ENCODE measurements at regions not wholly inside any gene's neighbourhood (a gene's known extent, or its start where the extent isn't known, plus 50 kb on each side); places are given as distances from the start of the nearest gene placed in this dataset.

DNA sequence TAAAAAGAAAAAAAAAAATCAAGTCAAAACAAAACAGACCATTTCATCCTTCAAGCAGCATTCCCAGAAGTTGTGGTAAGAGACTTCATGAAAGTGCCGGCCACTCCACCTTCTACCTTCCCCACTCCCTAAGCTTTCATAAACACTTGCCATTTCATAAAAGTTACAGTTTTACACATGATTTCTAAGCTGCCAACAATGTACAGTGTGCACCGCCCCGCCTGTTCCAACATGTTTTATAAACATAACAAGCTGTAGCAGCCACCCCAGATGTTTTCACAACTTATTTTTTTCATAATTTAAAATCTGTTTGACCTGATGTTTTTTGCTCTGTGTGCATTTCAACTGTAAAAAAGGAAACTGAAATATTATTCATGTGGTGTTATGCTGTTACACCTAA is 608.1 kb downstream of the TOX3 start:
- TF ChIP-seq, protein P1, sequence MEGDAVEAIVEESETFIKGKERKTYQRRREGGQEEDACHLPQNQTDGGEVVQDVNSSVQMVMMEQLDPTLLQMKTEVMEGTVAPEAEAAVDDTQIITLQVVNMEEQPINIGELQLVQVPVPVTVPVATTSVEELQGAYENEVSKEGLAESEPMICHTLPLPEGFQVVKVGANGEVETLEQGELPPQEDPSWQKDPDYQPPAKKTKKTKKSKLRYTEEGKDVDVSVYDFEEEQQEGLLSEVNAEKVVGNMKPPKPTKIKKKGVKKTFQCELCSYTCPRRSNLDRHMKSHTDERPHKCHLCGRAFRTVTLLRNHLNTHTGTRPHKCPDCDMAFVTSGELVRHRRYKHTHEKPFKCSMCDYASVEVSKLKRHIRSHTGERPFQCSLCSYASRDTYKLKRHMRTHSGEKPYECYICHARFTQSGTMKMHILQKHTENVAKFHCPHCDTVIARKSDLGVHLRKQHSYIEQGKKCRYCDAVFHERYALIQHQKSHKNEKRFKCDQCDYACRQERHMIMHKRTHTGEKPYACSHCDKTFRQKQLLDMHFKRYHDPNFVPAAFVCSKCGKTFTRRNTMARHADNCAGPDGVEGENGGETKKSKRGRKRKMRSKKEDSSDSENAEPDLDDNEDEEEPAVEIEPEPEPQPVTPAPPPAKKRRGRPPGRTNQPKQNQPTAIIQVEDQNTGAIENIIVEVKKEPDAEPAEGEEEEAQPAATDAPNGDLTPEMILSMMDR (IDR thresholded peaks at IDR 0.05), result no peak
- TF ChIP-seq POLR2AphosphoS5 (IDR thresholded peaks at IDR 0.05) (no peak), POLR2A (IDR thresholded peaks at IDR 0.05) (no peak), EP300 (IDR thresholded peaks at IDR 0.05; ENCODE audit: low read depth) (no peak)

Data from transverse colon (tissue), 4 donors.